ENCODE measurements at regions not wholly inside any gene's neighbourhood (a gene's known extent, or its start where the extent isn't known, plus 50 kb on each side); places are given as distances from the start of the nearest gene placed in this dataset.

DNA sequence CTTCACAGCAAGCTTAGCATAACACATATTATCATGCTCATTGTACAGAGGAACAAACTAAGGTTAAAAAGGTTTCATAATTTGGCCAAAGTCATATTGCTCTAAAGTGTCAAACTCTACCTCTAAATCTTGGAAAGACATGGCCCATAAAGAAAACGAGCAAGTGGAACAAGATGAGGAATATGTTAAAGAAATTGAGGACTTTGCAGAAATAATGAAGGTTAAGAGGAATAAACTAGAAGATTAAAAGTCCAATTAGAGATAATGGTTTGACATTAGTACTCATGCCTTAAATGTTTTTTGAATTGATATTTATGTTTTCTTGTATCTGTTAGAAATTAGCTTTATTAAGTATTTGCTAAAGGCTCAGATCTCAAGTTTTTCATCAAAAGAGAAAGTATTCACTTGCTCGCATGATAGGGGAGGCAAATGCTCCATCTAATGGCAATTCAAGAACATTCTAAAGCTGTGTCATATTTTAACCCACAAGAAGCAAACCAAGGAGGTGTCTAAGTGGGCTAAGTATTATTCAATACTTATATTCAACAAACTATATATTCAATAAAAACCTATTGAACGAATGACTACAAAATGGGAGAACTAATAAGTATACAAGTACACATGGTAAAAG lies 192.9 kb upstream of the SPTLC3 start (continued):
- no peak for TF ChIP-seq STAT5A (IDR thresholded peaks at IDR 0.05; ENCODE audit: borderline replicate concordance, low read length)
- TF ChIP-seq, protein P1, sequence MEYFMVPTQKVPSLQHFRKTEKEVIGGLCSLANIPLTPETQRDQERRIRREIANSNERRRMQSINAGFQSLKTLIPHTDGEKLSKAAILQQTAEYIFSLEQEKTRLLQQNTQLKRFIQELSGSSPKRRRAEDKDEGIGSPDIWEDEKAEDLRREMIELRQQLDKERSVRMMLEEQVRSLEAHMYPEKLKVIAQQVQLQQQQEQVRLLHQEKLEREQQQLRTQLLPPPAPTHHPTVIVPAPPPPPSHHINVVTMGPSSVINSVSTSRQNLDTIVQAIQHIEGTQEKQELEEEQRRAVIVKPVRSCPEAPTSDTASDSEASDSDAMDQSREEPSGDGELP (CRISPR knock-in tag; IDR thresholded peaks at IDR 0.05; ENCODE audit: borderline replicate concordance) = no peak

DNA sequence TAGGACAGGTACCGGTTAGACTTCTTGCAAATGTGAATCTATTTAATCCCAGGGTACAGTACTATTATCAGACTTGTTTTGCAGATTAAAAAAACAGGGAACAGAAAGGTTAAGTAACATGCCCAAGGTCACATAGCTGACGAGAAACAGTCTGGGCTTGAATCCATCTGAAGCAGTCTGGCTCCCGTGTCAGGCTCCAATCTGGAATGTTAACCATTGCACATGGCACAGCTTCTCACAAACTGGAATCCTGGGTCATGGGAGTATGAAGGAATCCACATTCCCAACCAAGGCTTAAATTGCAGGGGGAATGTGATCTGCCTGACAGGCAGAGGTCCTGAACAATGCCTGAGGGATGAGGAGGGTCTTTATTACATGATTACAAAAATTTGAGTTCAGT lies 187.5 kb upstream of the SPTLC3 start:
- Histone ChIP-seq H3K79me2 (ENCODE audit: control insufficient read depth, insufficient read depth, low read length) (no peaks in the 10 kb centered on the region), H3K27ac (ENCODE audit: extremely low read depth, low read depth, low read length) (no peak overlapping the region), H3K4me2 (ENCODE audit: insufficient read depth, low read length) (no peak overlapping the region), H3K9me3 (replicated peaks; ENCODE audit: control insufficient read depth, insufficient read depth, low read depth, low read length) (no peaks in the 10 kb centered on the region), H3K27me3 (ENCODE audit: control insufficient read depth in 2 of 2, insufficient read depth in 2 of 2, low read length in 2 of 2) (no peaks in the 10 kb centered on the region), H3K36me3 (ENCODE audit: control insufficient read depth, insufficient read depth, low read length) (no peaks in the 10 kb centered on the region), H4K20me1 (replicated peaks; ENCODE audit: control insufficient read depth, insufficient read depth, low read length) (no peaks in the 10 kb centered on the region), H3K4me3 (no peak overlapping the region), H3K9ac (ENCODE audit: insufficient read depth in 1 of 2, low read depth in 2 of 2, low read length in 2 of 2) (no peak overlapping the region), H3K9me1 (ENCODE audit: control insufficient read depth, insufficient read depth, low read length) (no peaks in the 10 kb centered on the region), H2AFZ (ENCODE audit: low read depth, low read length) (no peak overlapping the region), H3K4me1 (replicated peaks in 1 of 2; ENCODE audit: control insufficient read depth in 2 of 2, insufficient read depth in 2 of 2, low read length in 2 of 2) (no peaks in the 10 kb centered on the region)
- 0% methylated on average over 3 of the region's 3 CpGs for WGBS (ENCODE audit: insufficient coverage, low coverage, missing lambda C conversion rate)
- intact Hi-C loops (cut with micrococcal nuclease) (no loop called here), in situ Hi-C loops (cut with MboI) (no loop called here)
- ChIA-PET CTCF (ENCODE audit: low intra/inter-chr PET ratio) (no interaction called here), POLR2A (no interaction called here)
- BruUV-seq (replicated peaks) = no TSS peak
- no peak for FAIRE-seq
- no peak for ATAC-seq
- no peak for DNase-seq (ENCODE audit: extremely low read depth in 1 of 4, low spot score in 3 of 4)
- TF ChIP-seq ZNF282 (CRISPR knock-in tag; IDR thresholded peaks at IDR 0.05) (no peak), CBX1 (IDR thresholded peaks at IDR 0.05; ENCODE audit: low read depth) (no peak), HMG20A (CRISPR knock-in tag; conservative IDR thresholded peaks at IDR 0.05) (no peak), ZNF239 (CRISPR knock-in tag; IDR thresholded peaks at IDR 0.05) (no peak), EZH2 (IDR thresholded peaks at IDR 0.05; ENCODE audit: borderline replicate concordance, low read depth, low read length) (no peak), PCBP1 (IDR thresholded peaks at IDR 0.05; ENCODE audit: low read depth, low read length, poor library complexity, severe bottlenecking) (no peak), PURB (CRISPR knock-in tag; IDR thresholded peaks at IDR 0.05; ENCODE audit: low read depth) (no peak), GATA2 (CRISPR knock-in tag; IDR thresholded peaks at IDR 0.05) (no peak), SAFB (IDR thresholded peaks at IDR 0.05; ENCODE audit: borderline replicate concordance, low read depth, low read length) (no peak), SIN3B (IDR thresholded peaks at IDR 0.05; ENCODE audit: low read depth) (no peak), RBM22 (IDR thresholded peaks at IDR 0.05; ENCODE audit: low read depth, low read length, poor library complexity, severe bottlenecking) (no peak), TCF7L2 (IDR thresholded peaks at IDR 0.05; ENCODE audit: low read depth, low read length) (no peak)
- TF ChIP-seq, protein P2, sequence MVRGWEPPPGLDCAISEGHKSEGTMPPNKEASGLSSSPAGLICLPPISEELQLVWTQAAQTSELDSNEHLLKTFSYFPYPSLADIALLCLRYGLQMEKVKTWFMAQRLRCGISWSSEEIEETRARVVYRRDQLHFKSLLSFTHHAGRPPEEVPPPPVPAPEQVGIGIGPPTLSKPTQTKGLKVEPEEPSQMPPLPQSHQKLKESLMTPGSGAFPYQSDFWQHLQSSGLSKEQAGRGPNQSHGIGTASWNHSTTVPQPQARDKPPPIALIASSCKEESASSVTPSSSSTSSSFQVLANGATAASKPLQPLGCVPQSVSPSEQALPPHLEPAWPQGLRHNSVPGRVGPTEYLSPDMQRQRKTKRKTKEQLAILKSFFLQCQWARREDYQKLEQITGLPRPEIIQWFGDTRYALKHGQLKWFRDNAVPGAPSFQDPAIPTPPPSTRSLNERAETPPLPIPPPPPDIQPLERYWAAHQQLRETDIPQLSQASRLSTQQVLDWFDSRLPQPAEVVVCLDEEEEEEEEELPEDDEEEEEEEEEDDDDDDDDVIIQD (CRISPR knock-in tag; IDR thresholded peaks at IDR 0.05) = no peak
- TF ChIP-seq, protein P3, sequence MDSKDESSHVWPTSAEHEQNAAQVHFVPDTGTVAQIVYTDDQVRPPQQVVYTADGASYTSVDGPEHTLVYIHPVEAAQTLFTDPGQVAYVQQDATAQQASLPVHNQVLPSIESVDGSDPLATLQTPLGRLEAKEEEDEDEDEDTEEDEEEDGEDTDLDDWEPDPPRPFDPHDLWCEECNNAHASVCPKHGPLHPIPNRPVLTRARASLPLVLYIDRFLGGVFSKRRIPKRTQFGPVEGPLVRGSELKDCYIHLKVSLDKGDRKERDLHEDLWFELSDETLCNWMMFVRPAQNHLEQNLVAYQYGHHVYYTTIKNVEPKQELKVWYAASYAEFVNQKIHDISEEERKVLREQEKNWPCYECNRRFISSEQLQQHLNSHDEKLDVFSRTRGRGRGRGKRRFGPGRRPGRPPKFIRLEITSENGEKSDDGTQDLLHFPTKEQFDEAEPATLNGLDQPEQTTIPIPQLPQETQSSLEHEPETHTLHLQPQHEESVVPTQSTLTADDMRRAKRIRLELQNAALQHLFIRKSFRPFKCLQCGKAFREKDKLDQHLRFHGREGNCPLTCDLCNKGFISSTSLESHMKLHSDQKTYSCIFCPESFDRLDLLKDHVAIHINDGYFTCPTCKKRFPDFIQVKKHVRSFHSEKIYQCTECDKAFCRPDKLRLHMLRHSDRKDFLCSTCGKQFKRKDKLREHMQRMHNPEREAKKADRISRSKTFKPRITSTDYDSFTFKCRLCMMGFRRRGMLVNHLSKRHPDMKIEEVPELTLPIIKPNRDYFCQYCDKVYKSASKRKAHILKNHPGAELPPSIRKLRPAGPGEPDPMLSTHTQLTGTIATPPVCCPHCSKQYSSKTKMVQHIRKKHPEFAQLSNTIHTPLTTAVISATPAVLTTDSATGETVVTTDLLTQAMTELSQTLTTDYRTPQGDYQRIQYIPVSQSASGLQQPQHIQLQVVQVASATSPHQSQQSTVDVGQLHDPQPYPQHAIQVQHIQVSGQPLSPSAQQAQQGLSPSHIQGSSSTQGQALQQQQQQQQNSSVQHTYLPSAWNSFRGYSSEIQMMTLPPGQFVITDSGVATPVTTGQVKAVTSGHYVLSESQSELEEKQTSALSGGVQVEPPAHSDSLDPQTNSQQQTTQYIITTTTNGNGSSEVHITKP (IDR thresholded peaks at IDR 0.05; ENCODE audit: partially characterized antibody) = no peak
